Activated B cell treated with CpG ODN at 0.5 μM for 24 hours (primary cell): ENCODE measurements at regions not wholly inside any gene's neighbourhood (a gene's known extent, or its start where the extent isn't known, plus 50 kb on each side); places are given as distances from the start of the nearest gene placed in this dataset.

Source experiments
- ATAC-seq: fragments of 200-7000 bp; cut with Tn5 transposase; one replicate; pipeline ENCODE4 v1.10.0; 2021; ENCODE audit warnings: low read depth, mild to moderate bottlenecking, moderate library complexity
- CTCF ChIA-PET: fragments of 350-600 bp; sonication (Branson Sonifier 250); formaldehyde crosslinking; loops from one replicate; lab custom pipeline; 2021; ENCODE audit warnings: antibody characterized with exemption; lab: Charles Lee
- POLR2A ChIA-PET: fragments of 350-600 bp; sonication (Branson Sonifier 250); formaldehyde crosslinking; loops from one replicate; lab custom pipeline; 2021; ENCODE audit warnings: antibody characterized with exemption; lab: Charles Lee
- DNase-seq: peaks from one replicate; pipeline ENCODE4 v3.0.0; 2022
- H3K27ac Mint-ChIP-seq: one replicate; pipeline ENCODE4 v1.8.0; 2020; ENCODE audit warnings: mixed read lengths
- H3K27me3 Mint-ChIP-seq: one replicate; pipeline ENCODE4 v1.8.0; 2021; ENCODE audit warnings: mixed read lengths
- H3K36me3 Mint-ChIP-seq: one replicate; pipeline ENCODE4 v1.8.0; 2021; ENCODE audit warnings: low read depth, mixed read lengths
- H3K4me1 Mint-ChIP-seq: one replicate; pipeline ENCODE4 v1.8.0; 2021; ENCODE audit warnings: mixed read lengths
- H3K4me3 Mint-ChIP-seq: one replicate; pipeline ENCODE4 v1.8.0; 2020; ENCODE audit warnings: mild to moderate bottlenecking, mixed read lengths
- H3K9me3 Mint-ChIP-seq: one replicate; pipeline ENCODE4 v1.8.0; 2020; ENCODE audit warnings: mixed read lengths
- intact Hi-C: fragments of 100-400 bp; cut with micrococcal nuclease; formaldehyde crosslinking; loops from one replicate; pipeline ENCODE4 v1.15.1; 2024
- TF ChIP-seq, protein P1 (sequence below): fragments of 200-600 bp; IDR thresholded peaks from one replicate; pipeline ENCODE4 v1.8.0; 2022; ENCODE audit warnings: antibody characterized with exemption, mild to moderate bottlenecking

DNA sequence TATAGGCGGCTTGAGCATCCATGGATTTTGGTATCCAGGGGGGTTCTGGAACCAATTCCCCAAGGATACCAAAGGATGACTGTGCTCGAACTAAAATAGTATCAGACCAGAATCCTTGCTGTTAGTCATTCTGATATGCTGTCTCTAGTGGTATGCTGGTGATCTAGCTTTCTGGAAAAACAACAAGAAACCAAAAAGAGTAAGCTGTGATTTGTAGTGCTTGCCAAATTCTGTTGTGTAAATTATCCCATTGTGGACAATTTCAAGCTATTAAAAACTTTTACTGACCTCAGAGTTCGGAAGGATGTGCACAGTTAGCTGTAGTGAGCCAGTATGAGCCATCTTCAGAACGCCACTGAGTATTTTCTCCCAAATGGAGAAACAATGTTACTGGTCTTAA, 99.0 kb upstream of the FBN2 start:
- intact Hi-C loops = no loop called here
- POLR2A ChIA-PET = no interaction called here
- no peaks in the 10 kb centered on the region for H3K9me3 Mint-ChIP-seq
- no peak for DNase-seq
- H3K36me3 Mint-ChIP-seq = no peaks in the 10 kb centered on the region
- ATAC-seq = no peak
- no peak overlapping the region for H3K4me3 Mint-ChIP-seq
- no peaks in the 10 kb centered on the region for H3K27me3 Mint-ChIP-seq
- H3K4me1 Mint-ChIP-seq = no peaks in the 10 kb centered on the region
- no peak overlapping the region for H3K27ac Mint-ChIP-seq
- CTCF ChIA-PET = no interaction called here
- TF ChIP-seq, protein P1, sequence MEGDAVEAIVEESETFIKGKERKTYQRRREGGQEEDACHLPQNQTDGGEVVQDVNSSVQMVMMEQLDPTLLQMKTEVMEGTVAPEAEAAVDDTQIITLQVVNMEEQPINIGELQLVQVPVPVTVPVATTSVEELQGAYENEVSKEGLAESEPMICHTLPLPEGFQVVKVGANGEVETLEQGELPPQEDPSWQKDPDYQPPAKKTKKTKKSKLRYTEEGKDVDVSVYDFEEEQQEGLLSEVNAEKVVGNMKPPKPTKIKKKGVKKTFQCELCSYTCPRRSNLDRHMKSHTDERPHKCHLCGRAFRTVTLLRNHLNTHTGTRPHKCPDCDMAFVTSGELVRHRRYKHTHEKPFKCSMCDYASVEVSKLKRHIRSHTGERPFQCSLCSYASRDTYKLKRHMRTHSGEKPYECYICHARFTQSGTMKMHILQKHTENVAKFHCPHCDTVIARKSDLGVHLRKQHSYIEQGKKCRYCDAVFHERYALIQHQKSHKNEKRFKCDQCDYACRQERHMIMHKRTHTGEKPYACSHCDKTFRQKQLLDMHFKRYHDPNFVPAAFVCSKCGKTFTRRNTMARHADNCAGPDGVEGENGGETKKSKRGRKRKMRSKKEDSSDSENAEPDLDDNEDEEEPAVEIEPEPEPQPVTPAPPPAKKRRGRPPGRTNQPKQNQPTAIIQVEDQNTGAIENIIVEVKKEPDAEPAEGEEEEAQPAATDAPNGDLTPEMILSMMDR = no peak

DNA sequence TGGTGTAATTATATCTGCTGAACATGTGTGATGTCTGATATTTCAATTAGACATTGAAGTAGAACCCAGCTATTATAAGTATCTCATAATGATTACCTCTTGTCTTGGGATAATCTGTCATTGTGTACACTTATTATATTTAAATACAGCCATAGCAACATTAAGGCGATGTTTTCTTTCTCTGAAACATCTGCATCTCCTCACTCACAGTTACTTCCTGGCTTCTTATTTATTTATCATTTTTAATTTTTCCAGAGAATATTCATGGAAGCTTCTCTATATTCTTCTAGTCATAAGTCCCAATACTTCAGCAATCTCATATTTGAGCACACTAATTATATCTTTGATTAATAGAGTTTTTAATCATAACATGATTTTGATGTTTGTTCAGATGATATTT, 103.8 kb upstream of the FBN2 start:
- CTCF ChIA-PET = no interaction called here
- Mint-ChIP-seq H3K36me3 (no peaks in the 10 kb centered on the region), H3K4me1 (no peaks in the 10 kb centered on the region), H3K27ac (no peak overlapping the region), H3K4me3 (no peak overlapping the region), H3K27me3 (no peaks in the 10 kb centered on the region), H3K9me3 (no peaks in the 10 kb centered on the region)
- no peak for ATAC-seq
- no peak for DNase-seq
- POLR2A ChIA-PET = no interaction called here
- TF ChIP-seq, protein P1 = no peak
- intact Hi-C loops = no loop called here

DNA sequence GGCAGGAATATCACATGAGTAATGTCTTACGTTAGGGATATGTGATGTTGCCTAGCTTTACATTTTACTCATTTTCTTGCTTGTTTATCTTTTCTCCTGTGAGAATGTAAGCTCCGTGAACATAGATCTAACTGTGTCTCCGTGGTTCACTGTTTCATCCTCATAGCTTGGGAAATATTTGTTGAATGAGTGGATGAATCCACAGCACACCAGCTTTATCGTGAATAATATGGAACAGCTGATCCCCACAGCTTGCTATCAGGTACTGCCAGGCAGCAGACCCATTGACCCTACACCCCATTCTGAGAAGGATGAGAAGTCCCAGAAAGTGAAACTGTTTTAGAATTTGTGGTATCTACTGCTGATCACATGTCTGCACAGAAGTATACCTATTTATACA, 106.8 kb upstream of the FBN2 start:
- H3K36me3 Mint-ChIP-seq = no peaks in the 10 kb centered on the region
- ChIA-PET POLR2A (no interaction called here), CTCF (no interaction called here)
- TF ChIP-seq, protein P1 = no peak
- H3K9me3 Mint-ChIP-seq = no peaks in the 10 kb centered on the region
- no peak overlapping the region for H3K27ac Mint-ChIP-seq
- no peaks in the 10 kb centered on the region for H3K27me3 Mint-ChIP-seq
- intact Hi-C loops = no loop called here
- DNase-seq (no peak), ATAC-seq (no peak)
- no peak overlapping the region for H3K4me3 Mint-ChIP-seq
- no peaks in the 10 kb centered on the region for H3K4me1 Mint-ChIP-seq

DNA sequence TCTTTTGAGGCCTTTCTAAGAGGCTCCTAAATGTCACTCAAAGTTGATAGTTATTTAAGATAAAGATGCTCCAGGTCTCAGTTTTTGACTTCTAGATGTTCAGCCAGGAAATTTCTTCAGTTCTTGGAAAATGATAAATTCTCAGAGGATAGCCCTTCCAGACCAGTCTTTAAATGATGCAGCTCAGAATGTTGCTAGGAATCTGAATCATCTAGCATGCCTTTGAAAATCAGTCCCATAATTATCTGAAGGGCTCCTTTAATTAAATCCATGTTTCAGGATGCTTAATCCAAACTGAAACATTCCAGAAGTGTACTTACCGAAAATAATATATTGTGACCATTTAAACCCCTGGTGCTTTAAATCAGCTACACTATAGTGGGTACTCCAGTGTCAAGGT, 107.5 kb upstream of the FBN2 start:
- CTCF ChIA-PET = no interaction called here
- intact Hi-C loops = no loop called here
- TF ChIP-seq, protein P1 = no peak
- H3K27ac Mint-ChIP-seq = no peak overlapping the region
- no peaks in the 10 kb centered on the region for H3K4me1 Mint-ChIP-seq
- no peak for ATAC-seq
- H3K4me3 Mint-ChIP-seq = no peak overlapping the region
- POLR2A ChIA-PET = no interaction called here
- DNase-seq = no peak
- no peaks in the 10 kb centered on the region for H3K36me3 Mint-ChIP-seq
- H3K9me3 Mint-ChIP-seq = peaks cover 3% of the 10 kb centered on the region
- no peaks in the 10 kb centered on the region for H3K27me3 Mint-ChIP-seq

DNA sequence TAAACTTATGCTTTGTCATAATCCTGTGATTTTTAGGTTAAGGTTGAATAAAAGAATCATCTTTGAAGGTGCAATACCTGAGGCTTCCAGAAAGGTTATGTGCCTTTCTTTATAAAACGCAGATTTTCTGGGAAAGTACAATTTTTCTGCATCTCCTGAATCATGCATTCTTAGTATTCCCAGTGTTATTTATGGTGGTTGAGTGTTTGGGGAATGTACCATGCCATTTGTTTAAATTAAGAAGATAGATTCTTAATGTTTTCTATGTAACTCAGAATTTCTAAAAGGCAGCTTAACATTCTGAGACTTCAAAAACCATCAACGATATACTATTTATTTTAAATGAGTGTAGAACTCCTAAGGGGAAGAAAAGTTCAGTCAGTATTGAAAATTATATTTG, 108.1 kb upstream of the FBN2 start:
- H3K4me1 Mint-ChIP-seq = no peaks in the 10 kb centered on the region
- H3K9me3 Mint-ChIP-seq = peaks cover 3% of the 10 kb centered on the region
- ChIA-PET POLR2A (no interaction called here), CTCF (no interaction called here)
- intact Hi-C loops = no loop called here
- TF ChIP-seq, protein P1 = no peak
- no peak overlapping the region for H3K27ac Mint-ChIP-seq
- no peaks in the 10 kb centered on the region for H3K27me3 Mint-ChIP-seq
- DNase-seq (no peak), ATAC-seq (no peak)
- no peaks in the 10 kb centered on the region for H3K36me3 Mint-ChIP-seq
- H3K4me3 Mint-ChIP-seq = no peak overlapping the region
